ENCODE measurements at regions not wholly inside any gene's neighbourhood (a gene's known extent, or its start where the extent isn't known, plus 50 kb on each side); places are given as distances from the start of the nearest gene placed in this dataset.

DNA sequence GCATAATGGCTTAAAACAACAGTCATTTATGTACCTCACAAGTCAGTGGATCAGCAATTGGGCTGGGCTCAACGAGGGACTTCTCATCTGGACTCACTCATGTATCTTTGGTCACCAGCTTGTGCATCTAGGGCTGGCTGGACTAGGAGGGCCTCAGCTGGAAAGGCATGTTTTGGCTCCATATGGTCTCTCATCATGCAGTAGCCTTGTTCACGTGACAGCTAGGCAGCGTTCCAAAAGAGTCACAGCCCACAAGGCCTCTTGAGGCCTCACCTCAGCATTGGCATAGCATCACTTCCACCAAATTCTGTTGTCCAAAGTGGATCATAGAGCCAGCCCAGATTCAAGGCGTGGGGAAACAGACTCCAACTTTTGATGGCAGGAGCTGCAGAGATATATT lies 110.1 kb downstream of the MAFB start:
- H3K27ac ChIP-seq (replicated peaks), result no peak overlapping the region
- H3K4me3 ChIP-seq (replicated peaks; ENCODE audit: insufficient read depth, low read length), result no peak overlapping the region
- TF ChIP-seq, protein P1, sequence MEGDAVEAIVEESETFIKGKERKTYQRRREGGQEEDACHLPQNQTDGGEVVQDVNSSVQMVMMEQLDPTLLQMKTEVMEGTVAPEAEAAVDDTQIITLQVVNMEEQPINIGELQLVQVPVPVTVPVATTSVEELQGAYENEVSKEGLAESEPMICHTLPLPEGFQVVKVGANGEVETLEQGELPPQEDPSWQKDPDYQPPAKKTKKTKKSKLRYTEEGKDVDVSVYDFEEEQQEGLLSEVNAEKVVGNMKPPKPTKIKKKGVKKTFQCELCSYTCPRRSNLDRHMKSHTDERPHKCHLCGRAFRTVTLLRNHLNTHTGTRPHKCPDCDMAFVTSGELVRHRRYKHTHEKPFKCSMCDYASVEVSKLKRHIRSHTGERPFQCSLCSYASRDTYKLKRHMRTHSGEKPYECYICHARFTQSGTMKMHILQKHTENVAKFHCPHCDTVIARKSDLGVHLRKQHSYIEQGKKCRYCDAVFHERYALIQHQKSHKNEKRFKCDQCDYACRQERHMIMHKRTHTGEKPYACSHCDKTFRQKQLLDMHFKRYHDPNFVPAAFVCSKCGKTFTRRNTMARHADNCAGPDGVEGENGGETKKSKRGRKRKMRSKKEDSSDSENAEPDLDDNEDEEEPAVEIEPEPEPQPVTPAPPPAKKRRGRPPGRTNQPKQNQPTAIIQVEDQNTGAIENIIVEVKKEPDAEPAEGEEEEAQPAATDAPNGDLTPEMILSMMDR (IDR thresholded peaks at IDR 0.05; ENCODE audit: insufficient read depth, low read length), result no peak
- DNase-seq (ENCODE audit: low read depth in 1 of 2, low spot score in 1 of 2), result no peak
- H3K27me3 ChIP-seq (ENCODE audit: insufficient read depth, poor library complexity, severe bottlenecking), result no peaks in the 10 kb centered on the region

DNA sequence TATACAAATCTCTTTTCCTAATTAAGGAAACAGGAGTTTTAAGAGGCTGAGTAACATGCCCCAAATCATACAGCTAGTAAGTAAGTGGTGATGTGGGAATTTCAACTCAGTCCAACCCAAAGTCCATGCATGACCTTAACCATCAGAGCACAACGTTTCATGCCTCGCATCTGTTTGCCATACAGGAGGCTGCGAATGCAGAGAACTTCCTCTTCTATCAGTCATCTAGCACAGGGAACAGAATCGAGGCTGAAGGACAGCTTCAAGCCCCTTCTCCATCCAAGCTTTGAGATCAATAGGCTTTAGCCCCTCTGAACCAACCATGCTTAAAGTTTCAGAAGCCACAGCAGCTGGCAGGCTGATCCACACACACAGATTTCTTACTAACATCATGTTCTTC lies 113.2 kb downstream of the MAFB start:
- Histone ChIP-seq H3K27ac (replicated peaks) (no peak overlapping the region), H3K4me3 (replicated peaks; ENCODE audit: insufficient read depth, low read length) (no peak overlapping the region), H3K27me3 (ENCODE audit: insufficient read depth, poor library complexity, severe bottlenecking) (no peaks in the 10 kb centered on the region)
- peak in 1 of 2 experiments; percentile 6 for DNase-seq (ENCODE audit: low read depth in 1 of 2, low spot score in 1 of 2)
- TF ChIP-seq GABPA (IDR thresholded peaks at IDR 0.05; ENCODE audit: low read depth), result no peak
- no peak for TF ChIP-seq SPI1 (IDR thresholded peaks at IDR 0.05; ENCODE audit: borderline replicate concordance, low read depth)
- TF ChIP-seq, protein P1 (IDR thresholded peaks at IDR 0.05; ENCODE audit: insufficient read depth, low read length), result no peak
- TF ChIP-seq, protein P2, sequence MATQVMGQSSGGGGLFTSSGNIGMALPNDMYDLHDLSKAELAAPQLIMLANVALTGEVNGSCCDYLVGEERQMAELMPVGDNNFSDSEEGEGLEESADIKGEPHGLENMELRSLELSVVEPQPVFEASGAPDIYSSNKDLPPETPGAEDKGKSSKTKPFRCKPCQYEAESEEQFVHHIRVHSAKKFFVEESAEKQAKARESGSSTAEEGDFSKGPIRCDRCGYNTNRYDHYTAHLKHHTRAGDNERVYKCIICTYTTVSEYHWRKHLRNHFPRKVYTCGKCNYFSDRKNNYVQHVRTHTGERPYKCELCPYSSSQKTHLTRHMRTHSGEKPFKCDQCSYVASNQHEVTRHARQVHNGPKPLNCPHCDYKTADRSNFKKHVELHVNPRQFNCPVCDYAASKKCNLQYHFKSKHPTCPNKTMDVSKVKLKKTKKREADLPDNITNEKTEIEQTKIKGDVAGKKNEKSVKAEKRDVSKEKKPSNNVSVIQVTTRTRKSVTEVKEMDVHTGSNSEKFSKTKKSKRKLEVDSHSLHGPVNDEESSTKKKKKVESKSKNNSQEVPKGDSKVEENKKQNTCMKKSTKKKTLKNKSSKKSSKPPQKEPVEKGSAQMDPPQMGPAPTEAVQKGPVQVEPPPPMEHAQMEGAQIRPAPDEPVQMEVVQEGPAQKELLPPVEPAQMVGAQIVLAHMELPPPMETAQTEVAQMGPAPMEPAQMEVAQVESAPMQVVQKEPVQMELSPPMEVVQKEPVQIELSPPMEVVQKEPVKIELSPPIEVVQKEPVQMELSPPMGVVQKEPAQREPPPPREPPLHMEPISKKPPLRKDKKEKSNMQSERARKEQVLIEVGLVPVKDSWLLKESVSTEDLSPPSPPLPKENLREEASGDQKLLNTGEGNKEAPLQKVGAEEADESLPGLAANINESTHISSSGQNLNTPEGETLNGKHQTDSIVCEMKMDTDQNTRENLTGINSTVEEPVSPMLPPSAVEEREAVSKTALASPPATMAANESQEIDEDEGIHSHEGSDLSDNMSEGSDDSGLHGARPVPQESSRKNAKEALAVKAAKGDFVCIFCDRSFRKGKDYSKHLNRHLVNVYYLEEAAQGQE (IDR thresholded peaks at IDR 0.05; ENCODE audit: insufficient replicate concordance, low read depth), result no peak
- no peak for TF ChIP-seq POLR2AphosphoS5 (IDR thresholded peaks at IDR 0.05; ENCODE audit: low read depth)

DNA sequence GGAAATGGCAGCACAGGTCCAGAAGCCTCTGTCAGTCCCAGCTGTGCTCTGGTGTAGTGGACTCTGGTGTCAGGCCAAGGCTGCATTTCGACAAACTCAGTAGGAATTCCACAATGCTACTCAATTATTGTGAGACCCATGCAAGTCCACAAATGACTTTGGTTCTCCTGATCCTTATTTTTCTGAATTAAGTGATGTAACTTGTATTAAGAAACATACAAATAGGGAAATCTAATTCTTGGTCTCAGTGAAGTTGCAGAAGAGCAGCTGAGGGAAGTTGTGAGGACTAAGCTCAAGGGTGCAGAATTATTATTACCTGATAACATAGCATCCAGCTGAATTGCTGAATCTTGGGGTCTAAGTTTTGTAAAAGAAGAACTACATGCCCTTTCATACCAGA lies 116.8 kb downstream of the MAFB start:
- H3K27me3 ChIP-seq (ENCODE audit: insufficient read depth, poor library complexity, severe bottlenecking), result no peaks in the 10 kb centered on the region
- TF ChIP-seq, protein P2 (IDR thresholded peaks at IDR 0.05; ENCODE audit: insufficient replicate concordance, low read depth), result no peak
- TF ChIP-seq, protein P1 (IDR thresholded peaks at IDR 0.05; ENCODE audit: insufficient read depth, low read length), result no peak
- TF ChIP-seq POLR2AphosphoS5 (IDR thresholded peaks at IDR 0.05; ENCODE audit: low read depth) (no peak), GABPA (IDR thresholded peaks at IDR 0.05; ENCODE audit: low read depth) (no peak), SPI1 (IDR thresholded peaks at IDR 0.05; ENCODE audit: borderline replicate concordance, low read depth) (no peak)
- H3K4me3 ChIP-seq (replicated peaks; ENCODE audit: insufficient read depth, low read length), result no peak overlapping the region
- DNase-seq (ENCODE audit: low read depth in 1 of 2, low spot score in 1 of 2), result no peak
- H3K27ac ChIP-seq (replicated peaks), result peak overlapping the region; percentile 48

DNA sequence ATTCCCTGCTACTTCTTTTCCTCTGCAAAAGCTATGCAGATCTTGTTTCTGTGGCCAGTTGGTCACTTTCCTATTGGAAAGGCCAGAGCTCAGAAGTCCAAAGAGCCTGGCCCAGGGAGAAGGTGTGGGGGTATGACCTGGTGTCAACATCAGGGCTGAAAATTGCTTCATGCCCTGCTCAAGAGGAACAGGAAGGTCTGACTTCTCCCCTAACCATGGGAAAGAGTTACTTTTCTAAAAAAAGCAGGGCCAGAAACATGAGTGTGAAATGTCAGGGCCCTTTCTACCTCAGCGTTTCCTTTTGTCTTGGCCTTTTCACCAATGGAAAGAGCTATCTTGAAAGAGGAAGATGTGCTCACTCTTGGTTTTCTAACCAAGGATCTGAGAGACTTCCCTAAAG lies 117.4 kb downstream of the MAFB start:
- H3K27me3 ChIP-seq (ENCODE audit: insufficient read depth, poor library complexity, severe bottlenecking), result no peaks in the 10 kb centered on the region
- peak overlapping the region; percentile 48 for H3K27ac ChIP-seq (replicated peaks)
- TF ChIP-seq GABPA (IDR thresholded peaks at IDR 0.05; ENCODE audit: low read depth) (no peak), SPI1 (IDR thresholded peaks at IDR 0.05; ENCODE audit: borderline replicate concordance, low read depth) (no peak; the same call in 1 of the 2 replicates), POLR2AphosphoS5 (IDR thresholded peaks at IDR 0.05; ENCODE audit: low read depth) (no peak)
- TF ChIP-seq, protein P1 (IDR thresholded peaks at IDR 0.05; ENCODE audit: insufficient read depth, low read length), result no peak
- TF ChIP-seq, protein P2 (IDR thresholded peaks at IDR 0.05; ENCODE audit: insufficient replicate concordance, low read depth), result no peak
- DNase-seq (ENCODE audit: low read depth in 1 of 2, low spot score in 1 of 2), result peak; percentile 72 to 89
- no peak overlapping the region for H3K4me3 ChIP-seq (replicated peaks; ENCODE audit: insufficient read depth, low read length)
